HFFc6 (cell line): ENCODE measurements at regions not wholly inside any gene's neighbourhood (a gene's known extent, or its start where the extent isn't known, plus 50 kb on each side); places are given as distances from the start of the nearest gene placed in this dataset.
A peak's percentile ranks its signal among the peaks of the same experiment; 100 is the strongest.
"Not testable (repeated sequence)": the region's sequence is repeated elsewhere in the genome, so short reads cannot be mapped to it uniquely, and the experiment has no call there.

Source experiments
- DNase-seq: peaks from one replicate; pipeline ENCODE4 v3.0.0-alpha.2; 2018
- H3K27ac Mint-ChIP-seq: 2 replicates; pipeline ENCODE4 v1.8.0; 2020; ENCODE audit warnings: mild to moderate bottlenecking, mixed read lengths
- H3K27me3 Mint-ChIP-seq: 2 replicates; pipeline ENCODE4 v1.8.0; 2021; ENCODE audit warnings: mild to moderate bottlenecking, moderate library complexity, mixed read lengths; ENCODE audit not compliant: insufficient read depth
- H3K36me3 Mint-ChIP-seq: 2 replicates; pipeline ENCODE4 v1.8.0; 2021; ENCODE audit warnings: low read depth, mixed read lengths
- H3K4me1 Mint-ChIP-seq: 2 replicates; pipeline ENCODE4 v1.8.0; 2020; ENCODE audit warnings: low read depth, mixed read lengths
- H3K4me3 Mint-ChIP-seq: 2 replicates; pipeline ENCODE4 v1.8.0; 2020; ENCODE audit warnings: mild to moderate bottlenecking, moderate library complexity, mixed read lengths
- H3K9me3 Mint-ChIP-seq: 2 replicates; pipeline ENCODE4 v1.8.0; 2020; ENCODE audit warnings: mild to moderate bottlenecking, mixed read lengths
- TF ChIP-seq, protein P1 (sequence below): fragments of 200-600 bp; sonication (generic); IDR thresholded peaks from 2 replicates; pipeline ENCODE4 v1.5.0; 2021; ENCODE audit warnings: antibody characterized with exemption, mild to moderate bottlenecking

DNA sequence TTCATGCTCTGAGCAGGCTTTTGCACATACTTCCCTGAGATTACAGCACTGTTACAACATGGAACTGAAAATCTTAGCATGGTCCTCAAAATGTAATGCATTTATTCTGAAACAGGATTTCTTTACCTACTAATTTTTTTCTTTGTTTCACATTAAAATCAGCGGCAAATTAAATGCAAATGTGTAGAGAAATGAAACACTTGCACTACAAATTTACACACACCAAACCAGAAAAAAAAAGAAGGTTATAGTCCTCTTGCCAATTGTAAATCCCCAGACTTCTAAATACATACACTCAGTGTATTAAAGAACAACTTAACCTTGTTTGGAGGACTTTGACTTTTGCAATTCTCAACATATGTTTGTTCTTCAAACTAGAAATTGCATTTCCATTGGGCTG is 210.9 kb upstream of the TBX18 start:
- Mint-ChIP-seq H3K4me1 (no peaks in the 10 kb centered on the region), H3K36me3 (no peaks in the 10 kb centered on the region), H3K27me3 (0 out of 2 replicates have a peak, but pooled peaks cover 3% of the 10 kb centered on the region), H3K4me3 (no peak overlapping the region), H3K27ac (no peak overlapping the region), H3K9me3 (no peaks in the 10 kb centered on the region)
- no peak for DNase-seq
- TF ChIP-seq, protein P1, sequence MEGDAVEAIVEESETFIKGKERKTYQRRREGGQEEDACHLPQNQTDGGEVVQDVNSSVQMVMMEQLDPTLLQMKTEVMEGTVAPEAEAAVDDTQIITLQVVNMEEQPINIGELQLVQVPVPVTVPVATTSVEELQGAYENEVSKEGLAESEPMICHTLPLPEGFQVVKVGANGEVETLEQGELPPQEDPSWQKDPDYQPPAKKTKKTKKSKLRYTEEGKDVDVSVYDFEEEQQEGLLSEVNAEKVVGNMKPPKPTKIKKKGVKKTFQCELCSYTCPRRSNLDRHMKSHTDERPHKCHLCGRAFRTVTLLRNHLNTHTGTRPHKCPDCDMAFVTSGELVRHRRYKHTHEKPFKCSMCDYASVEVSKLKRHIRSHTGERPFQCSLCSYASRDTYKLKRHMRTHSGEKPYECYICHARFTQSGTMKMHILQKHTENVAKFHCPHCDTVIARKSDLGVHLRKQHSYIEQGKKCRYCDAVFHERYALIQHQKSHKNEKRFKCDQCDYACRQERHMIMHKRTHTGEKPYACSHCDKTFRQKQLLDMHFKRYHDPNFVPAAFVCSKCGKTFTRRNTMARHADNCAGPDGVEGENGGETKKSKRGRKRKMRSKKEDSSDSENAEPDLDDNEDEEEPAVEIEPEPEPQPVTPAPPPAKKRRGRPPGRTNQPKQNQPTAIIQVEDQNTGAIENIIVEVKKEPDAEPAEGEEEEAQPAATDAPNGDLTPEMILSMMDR: no peak

GRCh38 chr6:84973606-84974005 is 209.2 kb upstream of the TBX18 start:
- TF ChIP-seq, protein P1: no peak

GRCh38 chr6:84967965-84968364 is 203.6 kb upstream of the TBX18 start:
- TF ChIP-seq, protein P1: no peak
- H3K4me1 Mint-ChIP-seq: no peaks in the 10 kb centered on the region
- H3K4me3 Mint-ChIP-seq: no peak overlapping the region
- DNase-seq: no peak
- no peaks in the 10 kb centered on the region for H3K36me3 Mint-ChIP-seq
- no peaks in the 10 kb centered on the region; the same call in 1 of the 2 replicates for H3K9me3 Mint-ChIP-seq
- H3K27me3 Mint-ChIP-seq: peaks cover 8% of the 10 kb centered on the region
- no peak overlapping the region for H3K27ac Mint-ChIP-seq

More at GRCh38 chr6:84973606-84974005, 209.2 kb upstream of the TBX18 start:
- Mint-ChIP-seq H3K9me3 (no peaks in the 10 kb centered on the region), H3K4me3 (no peak overlapping the region), H3K4me1 (no peaks in the 10 kb centered on the region), H3K27ac (no peak overlapping the region), H3K36me3 (no peaks in the 10 kb centered on the region), H3K27me3 (0 out of 2 replicates have a peak, but pooled peaks cover 4% of the 10 kb centered on the region)
- no peak for DNase-seq

DNA sequence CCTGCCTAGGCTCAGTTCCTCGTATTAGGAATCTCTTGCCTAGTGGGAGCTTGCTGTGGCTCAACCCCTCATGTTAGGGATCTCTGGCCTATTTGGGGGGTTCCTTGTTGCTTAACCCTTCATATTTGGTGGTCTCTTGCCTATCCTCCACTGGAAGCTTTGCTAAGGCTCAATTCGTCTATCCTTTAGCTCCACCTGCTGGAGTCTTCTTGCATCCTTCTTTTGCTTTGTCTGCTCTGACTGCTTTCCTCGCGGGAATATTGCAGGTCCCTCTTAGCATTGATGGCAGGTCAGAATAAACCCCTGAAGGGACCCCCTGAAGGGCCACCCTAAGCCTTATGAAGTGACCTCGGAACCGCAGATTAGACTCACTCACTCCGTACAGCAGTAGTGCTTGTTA is 203.0 kb upstream of the TBX18 start:
- no peak overlapping the region for H3K27ac Mint-ChIP-seq
- no peaks in the 10 kb centered on the region for H3K36me3 Mint-ChIP-seq
- H3K4me3 Mint-ChIP-seq: no peak overlapping the region
- no peaks in the 10 kb centered on the region; the same call in 1 of the 2 replicates for H3K9me3 Mint-ChIP-seq
- TF ChIP-seq, protein P1: peak; percentile 80
- peak; percentile 35 for DNase-seq
- H3K4me1 Mint-ChIP-seq: no peaks in the 10 kb centered on the region
- H3K27me3 Mint-ChIP-seq: peaks cover 8% of the 10 kb centered on the region

GRCh38 chr6:84953111-84953755 is 188.8 kb upstream of the TBX18 start:
- Mint-ChIP-seq H3K4me1 (no peaks in the 10 kb centered on the region), H3K27ac (no peak overlapping the region), H3K36me3 (no peaks in the 10 kb centered on the region), H3K4me3 (no peak overlapping the region), H3K9me3 (peaks cover 9% of the 10 kb centered on the region; the same call in 1 of the 2 replicates), H3K27me3 (0 out of 2 replicates have a peak, but pooled peaks cover 1% of the 10 kb centered on the region)
- no peak for DNase-seq
- TF ChIP-seq, protein P1: no peak

- H3K36me3 Mint-ChIP-seq, H3K27ac Mint-ChIP-seq, H3K4me1 Mint-ChIP-seq, H3K27me3 Mint-ChIP-seq, DNase-seq, H3K4me3 Mint-ChIP-seq: not testable (repeated sequence)
- peaks cover 10% of the 10 kb centered on the region; the same call in 1 of the 2 replicates for H3K9me3 Mint-ChIP-seq
Measured at GRCh38 chr6:84944926-84945325, 180.5 kb upstream of the TBX18 start.
